ENCODE measurements at regions not wholly inside any gene's neighbourhood (a gene's known extent, or its start where the extent isn't known, plus 50 kb on each side); places are given as distances from the start of the nearest gene placed in this dataset.
A peak's percentile ranks its signal among the peaks of the same experiment; 100 is the strongest.

DNA sequence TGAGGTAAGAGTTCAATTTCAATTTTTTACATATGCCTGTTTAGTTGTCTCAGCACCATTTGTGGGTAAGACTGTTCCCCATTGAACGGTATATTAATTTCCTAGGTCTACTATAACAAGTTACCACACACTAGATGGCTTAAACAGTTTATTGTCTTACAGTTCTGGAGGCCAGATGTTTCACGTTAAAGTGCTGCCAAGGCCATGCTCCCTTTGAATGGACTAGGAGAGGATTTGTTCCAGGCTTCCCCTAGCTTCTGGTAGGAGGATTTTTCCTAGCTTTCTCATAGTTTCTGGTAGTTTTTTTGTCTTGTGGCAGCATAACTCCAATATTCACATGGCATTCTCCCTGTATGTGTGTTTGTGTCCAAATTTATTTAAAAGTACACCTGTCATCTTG is 149.3 kb upstream of the CYSLTR1 start:
- no peak for DNase-seq

DNA sequence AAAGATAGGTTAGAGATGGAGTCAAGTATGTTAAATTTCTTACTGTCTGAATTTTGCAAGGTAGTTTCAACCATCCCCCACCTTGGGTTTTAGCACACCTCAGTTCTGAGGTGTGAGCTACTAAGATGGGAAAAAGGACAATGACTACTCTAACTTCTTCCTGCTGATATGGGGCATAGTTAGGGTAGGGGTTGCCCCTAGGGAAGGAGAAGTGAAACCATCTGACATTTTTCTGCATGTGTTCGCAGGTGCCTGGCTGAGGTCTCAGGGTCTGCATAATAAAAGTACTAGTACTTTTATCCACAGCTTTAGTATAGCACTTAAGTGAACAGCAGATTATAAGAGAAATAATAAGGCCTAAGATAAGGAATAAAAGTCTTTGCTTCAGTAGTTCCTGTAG is 129.5 kb upstream of the CYSLTR1 start:
- no peak for DNase-seq

DNA sequence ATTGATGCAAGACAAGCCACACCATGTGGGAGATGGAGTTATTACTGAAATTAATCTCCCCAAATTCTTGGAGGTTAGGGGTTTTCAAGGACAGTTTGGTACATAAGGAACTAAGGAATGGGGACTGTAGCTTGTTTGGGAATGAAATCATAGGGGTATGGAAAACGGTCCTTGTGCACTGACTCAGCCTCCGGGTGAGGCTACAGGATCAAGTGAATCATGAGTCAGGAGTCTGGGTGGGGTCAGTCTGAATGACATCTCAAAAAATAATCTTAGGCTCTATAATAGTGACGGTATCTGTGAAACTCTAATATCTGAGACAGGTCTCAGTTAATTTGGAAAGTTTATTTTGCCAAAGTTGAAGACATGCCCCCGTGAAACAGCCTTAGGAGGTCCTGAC is 128.5 kb upstream of the CYSLTR1 start:
- no peak for DNase-seq

DNA sequence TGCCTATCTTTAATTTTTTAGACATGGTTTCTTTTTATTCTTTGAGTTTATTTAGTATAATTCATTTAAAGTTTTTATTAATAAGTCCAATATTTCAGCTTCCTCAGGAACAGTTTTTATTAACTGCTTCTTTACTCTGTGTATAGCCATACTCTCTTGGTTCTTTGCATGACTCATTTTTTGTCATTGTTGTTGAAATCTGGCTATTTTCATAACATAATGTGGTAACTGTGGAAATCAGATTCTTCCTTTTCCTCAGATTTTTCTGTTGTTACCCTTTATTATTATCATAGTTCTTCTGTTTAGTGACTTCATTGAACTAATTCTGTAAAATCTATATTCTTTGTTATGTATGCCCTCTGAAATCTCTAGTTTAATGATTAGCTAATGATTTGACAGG is 124.9 kb upstream of the CYSLTR1 start:
- DNase-seq: no peak

DNA sequence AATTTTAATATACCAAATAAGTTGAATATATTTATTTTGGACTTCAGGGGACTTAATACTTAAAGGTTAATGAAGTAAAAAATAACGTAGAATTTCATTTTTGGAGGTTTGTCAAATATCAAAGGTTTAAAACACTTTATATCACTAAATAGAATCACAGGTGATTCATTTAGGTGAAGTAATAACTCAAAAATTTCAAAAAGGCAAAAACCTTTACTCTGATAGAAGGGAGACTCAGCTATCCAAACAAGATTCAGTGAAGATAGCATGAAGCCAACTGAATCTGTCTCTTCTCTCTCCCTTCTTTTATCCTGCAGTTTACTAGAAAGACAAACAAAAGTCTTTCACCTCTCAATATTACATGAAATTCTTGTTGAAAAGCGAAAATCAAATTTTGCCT is 110.2 kb upstream of the CYSLTR1 start:
- no peak for DNase-seq

DNA sequence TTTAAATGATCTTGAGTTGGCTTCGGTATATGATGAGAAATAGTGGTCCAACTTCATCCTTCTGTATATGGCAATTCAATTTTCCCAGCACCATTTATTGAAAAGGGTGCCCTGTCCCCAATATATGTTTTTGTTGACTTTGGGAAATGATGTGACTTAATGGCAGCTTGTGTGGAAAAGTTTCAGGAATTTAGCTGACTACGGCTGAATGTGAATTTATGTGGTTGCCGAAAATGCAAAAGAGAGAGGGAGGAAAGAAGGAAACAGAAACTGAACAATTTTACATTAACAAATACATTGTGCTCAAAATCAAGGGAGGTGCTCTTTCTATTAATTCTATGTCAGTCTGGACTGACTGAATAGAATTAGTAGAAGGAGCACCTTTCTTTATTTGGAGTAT is 101.8 kb upstream of the CYSLTR1 start:
- no peak for DNase-seq

DNA sequence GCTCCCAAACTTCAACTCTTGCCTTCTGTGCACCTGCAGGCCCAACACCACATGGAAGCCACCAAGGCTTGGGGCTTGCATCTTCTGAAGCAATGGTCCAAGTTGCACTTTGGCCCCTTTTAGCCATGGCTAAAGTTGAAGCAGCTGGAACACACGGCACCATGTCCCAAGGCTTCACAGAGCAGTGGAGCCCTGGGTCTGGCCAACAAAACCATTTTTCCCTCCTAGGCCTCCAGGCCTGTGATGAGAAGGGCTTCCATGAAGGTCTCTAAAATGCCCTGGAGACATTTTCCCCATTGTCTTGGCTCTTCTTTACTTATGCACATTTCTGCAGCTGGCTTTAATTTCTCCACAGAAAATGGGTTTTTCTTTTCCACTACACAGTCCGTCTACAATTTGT is 61.3 kb upstream of the CYSLTR1 start:
- no peak for DNase-seq

DNA sequence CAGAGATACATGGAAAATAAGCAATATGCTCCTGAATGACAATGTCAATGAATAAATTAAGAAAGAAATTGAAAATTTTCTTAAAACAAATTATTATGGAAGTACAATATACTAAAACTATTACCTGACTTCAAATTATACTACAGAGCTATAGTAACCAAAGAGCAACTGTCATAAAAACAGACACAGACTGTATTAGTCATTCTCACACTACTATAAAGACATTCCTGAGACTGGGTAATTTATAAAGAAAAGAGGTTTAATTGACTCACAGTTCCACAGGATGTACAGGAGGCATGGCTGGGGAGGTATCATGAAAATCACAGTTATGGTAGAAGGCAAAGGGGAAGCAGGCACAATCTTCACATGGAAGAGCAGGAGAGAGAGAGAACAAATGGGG is 60.0 kb upstream of the CYSLTR1 start:
- peak; percentile 0 for DNase-seq

DNA sequence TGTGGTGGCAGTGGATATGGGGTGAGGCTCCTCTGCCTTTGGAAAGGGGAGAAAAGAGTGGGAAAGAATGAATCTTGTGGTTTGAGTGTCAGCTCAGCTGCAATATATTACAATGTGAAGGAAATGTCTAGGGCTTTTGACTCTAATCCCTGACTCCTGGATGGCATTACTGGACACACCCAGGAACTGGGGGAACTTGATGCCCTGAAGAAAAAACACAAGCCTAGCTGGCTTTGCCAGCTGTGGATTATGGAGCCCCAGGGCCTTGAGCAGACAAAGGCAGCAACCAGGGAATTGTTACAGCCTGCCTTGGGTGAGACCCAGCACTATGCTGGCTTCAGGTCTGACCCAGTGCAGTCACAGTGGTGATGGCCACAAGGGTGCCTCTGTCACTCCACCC is 57.1 kb upstream of the CYSLTR1 start:
- no peak for DNase-seq

DNA sequence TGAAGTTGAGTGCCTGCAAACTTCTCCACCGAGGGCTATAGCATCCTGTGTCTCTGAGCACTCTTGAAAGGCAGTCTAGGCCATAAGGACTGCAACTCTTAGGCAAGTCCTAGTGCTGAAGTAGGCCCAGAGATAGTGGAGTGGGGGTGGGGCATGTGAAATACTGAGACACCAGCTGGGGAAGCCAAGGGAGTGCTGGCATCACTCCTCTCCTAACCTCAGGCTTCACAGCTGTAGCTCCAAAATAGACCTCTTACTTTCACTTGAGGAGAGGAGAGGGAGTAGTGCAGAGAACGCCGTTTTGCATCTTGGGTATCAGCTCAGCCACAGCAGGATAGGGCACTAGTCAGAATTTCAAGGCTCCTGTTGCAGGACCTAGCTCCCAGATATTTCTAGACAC is 56.2 kb upstream of the CYSLTR1 start:
- DNase-seq: no peak

DNA sequence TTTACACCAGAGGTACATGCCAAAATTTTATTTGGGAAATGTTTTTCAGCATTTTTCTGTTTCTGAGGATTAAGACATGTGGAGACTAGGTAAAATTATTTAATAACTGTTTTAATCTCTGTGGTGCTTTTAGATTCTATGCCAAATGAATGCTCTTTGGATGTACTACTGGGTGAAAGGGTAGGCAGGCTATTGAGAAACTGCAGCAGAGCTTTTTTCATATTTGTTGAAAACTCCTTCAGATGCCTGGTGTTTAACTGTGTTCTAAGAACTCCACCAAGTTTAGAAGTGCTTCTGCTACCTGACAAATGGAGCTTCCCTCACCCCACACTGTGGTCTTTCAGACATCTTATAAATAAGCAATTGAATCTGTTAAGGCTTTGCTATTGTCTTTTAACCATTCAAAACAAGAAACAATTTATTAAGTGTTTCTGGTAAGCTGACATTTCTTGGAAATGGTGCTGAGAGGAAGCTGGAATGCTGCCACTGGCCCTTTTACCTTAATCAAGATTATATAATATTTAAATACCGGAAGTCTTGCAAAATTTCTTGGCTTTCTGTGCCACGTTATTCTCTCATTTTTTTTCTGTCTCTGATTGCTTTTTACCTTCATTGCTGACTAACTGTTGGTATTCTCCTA is 51.2 kb upstream of the CYSLTR1 start:
- no peak for DNase-seq

Data from hindlimb muscle (tissue), 1 donor.